IMR-90 (cell line): ENCODE measurements at regions not wholly inside any gene's neighbourhood (a gene's known extent, or its start where the extent isn't known, plus 50 kb on each side); places are given as distances from the start of the nearest gene placed in this dataset.

ENCODE experiments used
- ATAC-seq: fragments of 200-7000 bp; cut with Tn5 transposase; 2 replicates; pipeline ENCODE4 v1.9.1; 2020; ENCODE audit warnings: low read depth, mild to moderate bottlenecking, moderate library complexity
- BruUV-seq: library from RNA; stranded (reverse); fragments of 400-500 nt; replicated peaks from 2 replicates; lab custom pipeline; 2021; lab: Mats Ljungman, UMichigan
- CTCF ChIA-PET: fragments of 300-600 bp; formaldehyde crosslinking; extraction: SDS; loops from one replicate; lab custom pipeline; 2021; ENCODE audit warnings: antibody characterized with exemption; lab: Yijun Ruan, JAX
- POLR2A ChIA-PET: fragments of 300-600 bp; sonication (Branson Sonifier 250); formaldehyde crosslinking; loops from one replicate; lab custom pipeline; 2022; ENCODE audit warnings: antibody characterized with exemption; ENCODE audit not compliant: unreplicated experiment; lab: Charles Lee
- DNase-seq: peaks from one replicate; pipeline ENCODE4 v3.0.0; 2013
- H2AFZ ChIP-seq: replicated peaks from 2 replicates; pipeline ENCODE3; 2013; ENCODE audit warnings: low read length, mild to moderate bottlenecking; ENCODE audit not compliant: poor library complexity
- H2AK5ac ChIP-seq: 2 replicates; pipeline ENCODE4 v1.6.1; 2013; ENCODE audit warnings: low read depth, low read length, inconsistent platforms
- H2AK9ac ChIP-seq: replicated peaks from 2 replicates; pipeline ENCODE3; 2013; ENCODE audit warnings: mild to moderate bottlenecking, low read depth, low read length, moderate library complexity; ENCODE audit not compliant: poor library complexity
- H2BK120ac ChIP-seq: 2 replicates; pipeline ENCODE4 v1.6.1; 2013; ENCODE audit warnings: low read depth, low read length, inconsistent platforms
- H2BK15ac ChIP-seq: 3 replicates; pipeline ENCODE4 v1.6.1; 2013; ENCODE audit warnings: low read depth, low read length, inconsistent platforms
- H2BK20ac ChIP-seq: 2 replicates; pipeline ENCODE4 v1.6.1; 2013; ENCODE audit warnings: low read depth, mild to moderate bottlenecking, inconsistent platforms, low read length, moderate library complexity
- H2BK5ac ChIP-seq: 2 replicates; pipeline ENCODE4 v1.6.1; 2013; ENCODE audit warnings: mild to moderate bottlenecking, low read depth, low read length, inconsistent platforms; ENCODE audit not compliant: poor library complexity, severe bottlenecking
- H3K14ac ChIP-seq: replicated peaks from 2 replicates; pipeline ENCODE4 v1.6.1; 2013; ENCODE audit warnings: low read depth, low read length, inconsistent platforms
- H3K18ac ChIP-seq: 2 replicates; pipeline ENCODE4 v1.6.1; 2013; ENCODE audit warnings: low read depth, low read length, control low read depth
- H3K23ac ChIP-seq: 2 replicates; pipeline ENCODE4 v1.6.1; 2013; ENCODE audit warnings: low read depth, low read length, inconsistent platforms
- H3K27ac ChIP-seq: 2 replicates; pipeline ENCODE4 v1.5.1; 2013; ENCODE audit warnings: mild to moderate bottlenecking, control low read depth, low read length; ENCODE audit not compliant: insufficient read depth
- H3K27me3 ChIP-seq: 2 replicates; pipeline ENCODE4 v1.6.1; 2013; ENCODE audit warnings: low read length; ENCODE audit not compliant: control insufficient read depth, insufficient read depth
- H3K36me3 ChIP-seq: 2 replicates; pipeline ENCODE4 v1.6.1; 2013; ENCODE audit warnings: low read length, mixed read lengths; ENCODE audit not compliant: control insufficient read depth, insufficient read depth
- H3K4ac ChIP-seq: 2 replicates; pipeline ENCODE4 v1.6.1; 2013; ENCODE audit warnings: low read depth, low read length, inconsistent platforms
- H3K4me1 ChIP-seq: 2 replicates; pipeline ENCODE4 v1.6.1; 2013; ENCODE audit warnings: low read length, mixed read lengths; ENCODE audit not compliant: control insufficient read depth, insufficient read depth
- H3K4me2 ChIP-seq: 2 replicates; pipeline ENCODE4 v1.6.1; 2013; ENCODE audit warnings: low read depth, mild to moderate bottlenecking, control low read depth, low read length, moderate library complexity
- H3K4me3 ChIP-seq: 2 replicates; pipeline ENCODE4 v1.5.1; 2013; ENCODE audit warnings: low read depth, mild to moderate bottlenecking, control low read depth, low read length, moderate library complexity; ENCODE audit not compliant: insufficient read depth
- H3K56ac ChIP-seq: 2 replicates; pipeline ENCODE4 v1.6.1; 2013; ENCODE audit warnings: low read length, inconsistent platforms; ENCODE audit not compliant: insufficient read depth; ENCODE audit errors: extremely low read depth
- H3K79me1 ChIP-seq, 2 experiments: 2 replicates each; pipeline ENCODE4 v1.6.1; 2013; ENCODE audit warnings: low read length in 2 of 2, inconsistent platforms in 1 of 2, low read depth in 1 of 2
- H3K9ac ChIP-seq: 2 replicates; pipeline ENCODE4 v1.6.1; 2013; ENCODE audit warnings: low read depth, low read length, control low read depth
- H3K9me1 ChIP-seq: 2 replicates; pipeline ENCODE4 v1.6.1; 2013; ENCODE audit warnings: low read length, inconsistent platforms; ENCODE audit not compliant: insufficient read depth
- H3K9me3 ChIP-seq: 2 replicates; pipeline ENCODE4 v1.6.1; 2013; ENCODE audit warnings: low read length; ENCODE audit not compliant: control insufficient read depth, insufficient read depth
- H4K20me1 ChIP-seq: 2 replicates; pipeline ENCODE4 v1.6.1; 2013; ENCODE audit warnings: low read length, inconsistent platforms; ENCODE audit not compliant: insufficient read depth
- H4K5ac ChIP-seq: 2 replicates; pipeline ENCODE4 v1.6.1; 2013; ENCODE audit warnings: mild to moderate bottlenecking, low read depth, low read length, control low read depth
- H4K8ac ChIP-seq, 2 experiments: 2 replicates each; pipeline ENCODE4 v1.6.1; 2013; ENCODE audit warnings: low read depth in 2 of 2, low read length in 2 of 2, control low read depth in 1 of 2, inconsistent platforms in 1 of 2
- H4K91ac ChIP-seq: 2 replicates; pipeline ENCODE4 v1.6.1; 2013; ENCODE audit warnings: low read depth, low read length, inconsistent platforms; ENCODE audit not compliant: insufficient read depth
- BHLHE40 ChIP-seq: fragments of 150-350 bp; IDR thresholded peaks from 2 replicates; pipeline ENCODE4 v1.6.1; 2016; ENCODE audit warnings: mild to moderate bottlenecking, low read depth, low read length
- CHD1 ChIP-seq: IDR thresholded peaks from 2 replicates; pipeline ENCODE4 v1.6.1; 2012; ENCODE audit warnings: low read depth, low read length, improper control_type of control experiment
- CTCF ChIP-seq: conservative IDR thresholded peaks from 2 replicates; pipeline ENCODE4 v1.5.1; 2012; ENCODE audit warnings: mild to moderate bottlenecking, low read depth, low read length, improper control_type of control experiment
- FOS ChIP-seq: fragments of 150-350 bp; IDR thresholded peaks from 2 replicates; pipeline ENCODE4 v1.6.1; 2016; ENCODE audit warnings: low read depth, low read length
- MAFK ChIP-seq: IDR thresholded peaks from 2 replicates; pipeline ENCODE4 v1.6.1; 2012; ENCODE audit warnings: low read depth, low read length, improper control_type of control experiment
- MAZ ChIP-seq: IDR thresholded peaks from 2 replicates; pipeline ENCODE4 v1.6.1; 2012; ENCODE audit warnings: low read depth, mild to moderate bottlenecking, low read length, improper control_type of control experiment, moderate library complexity, borderline replicate concordance
- RFX5 ChIP-seq: IDR thresholded peaks from 2 replicates; pipeline ENCODE4 v1.8.0; 2012; ENCODE audit warnings: low read depth, mild to moderate bottlenecking, low read length, moderate library complexity
- dilution Hi-C: fragments of 300-500 bp; cut with HindIII; formaldehyde crosslinking; loops from one replicate; pipeline ENCODE4 v1.14.3; 2018; ENCODE audit warnings: low sequenced_read_pairs; ENCODE audit not compliant: unreplicated experiment
- in situ Hi-C: fragments of 300-500 bp; cut with MboI; formaldehyde crosslinking; loops from 3 replicates; pipeline ENCODE4 v1.14.3; 2019; ENCODE audit warnings: low sequenced_read_pairs, inconsistent platforms, mixed read lengths
- intact Hi-C: fragments of 100-400 bp; cut with micrococcal nuclease; formaldehyde crosslinking; loops from 2 replicates; pipeline ENCODE4 v1.10.0; 2022
- TF ChIP-seq, protein P1 (sequence below): fragments of 150-350 bp; IDR thresholded peaks from 2 replicates; pipeline ENCODE4 v1.6.1; 2016; ENCODE audit warnings: low read depth, mild to moderate bottlenecking, low read length, moderate library complexity, borderline replicate concordance

DNA sequence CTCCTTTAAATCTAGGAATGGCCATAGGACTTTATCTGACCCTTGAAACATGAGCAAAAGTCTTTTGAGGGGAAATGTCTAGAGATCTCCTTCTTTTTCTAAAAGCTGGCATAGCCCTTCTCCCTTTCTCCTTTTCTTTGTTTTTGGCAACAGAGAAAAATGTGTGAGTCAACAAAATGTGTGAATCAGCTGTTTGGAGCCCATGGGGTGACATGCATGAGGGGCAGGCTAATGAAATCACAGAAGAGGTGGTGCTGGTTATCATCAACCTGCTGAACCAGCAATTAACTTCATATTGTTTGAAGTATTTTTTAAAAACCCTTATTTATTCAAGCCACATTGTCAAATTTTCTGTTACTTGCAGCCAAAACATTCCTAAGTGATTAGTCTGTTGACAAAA lies 132.3 kb downstream of the CCDC59 start:
- CTCF ChIA-PET: no interaction called here
- H2BK5ac ChIP-seq: no peak overlapping the region
- H3K79me1 ChIP-seq: no peaks in the 10 kb centered on the region
- no peak overlapping the region for H4K5ac ChIP-seq
- H2BK120ac ChIP-seq: no peak overlapping the region
- no peaks in the 10 kb centered on the region for H4K20me1 ChIP-seq
- no peak overlapping the region for H3K4me2 ChIP-seq
- no peak overlapping the region for H2BK15ac ChIP-seq
- in situ Hi-C loops (no loop called here), dilution Hi-C loops (no loop called here), intact Hi-C loops (no loop called here)
- H3K14ac ChIP-seq: no peak overlapping the region
- no peak overlapping the region for H2BK20ac ChIP-seq
- ATAC-seq (no peak), DNase-seq (no peak)
- BruUV-seq: no TSS peak
- H3K4ac ChIP-seq: no peak overlapping the region
- H4K8ac ChIP-seq: no peak overlapping the region
- H3K18ac ChIP-seq: no peak overlapping the region
- peaks cover 6% of the 10 kb centered on the region for H3K9me3 ChIP-seq
- no peaks in the 10 kb centered on the region for H3K9me1 ChIP-seq
- H3K36me3 ChIP-seq: no peaks in the 10 kb centered on the region
- H3K4me1 ChIP-seq: no peaks in the 10 kb centered on the region
- no peak overlapping the region for H2AK5ac ChIP-seq
- TF ChIP-seq BHLHE40: no peak
- no peak for TF ChIP-seq CHD1
- no peak for TF ChIP-seq FOS
- TF ChIP-seq MAZ: no peak
- no peak for TF ChIP-seq MAFK
- no peak for TF ChIP-seq CTCF
- TF ChIP-seq RFX5: no peak
- TF ChIP-seq, protein P1, sequence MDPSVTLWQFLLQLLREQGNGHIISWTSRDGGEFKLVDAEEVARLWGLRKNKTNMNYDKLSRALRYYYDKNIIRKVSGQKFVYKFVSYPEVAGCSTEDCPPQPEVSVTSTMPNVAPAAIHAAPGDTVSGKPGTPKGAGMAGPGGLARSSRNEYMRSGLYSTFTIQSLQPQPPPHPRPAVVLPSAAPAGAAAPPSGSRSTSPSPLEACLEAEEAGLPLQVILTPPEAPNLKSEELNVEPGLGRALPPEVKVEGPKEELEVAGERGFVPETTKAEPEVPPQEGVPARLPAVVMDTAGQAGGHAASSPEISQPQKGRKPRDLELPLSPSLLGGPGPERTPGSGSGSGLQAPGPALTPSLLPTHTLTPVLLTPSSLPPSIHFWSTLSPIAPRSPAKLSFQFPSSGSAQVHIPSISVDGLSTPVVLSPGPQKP: no peak
- no peak overlapping the region for H3K56ac ChIP-seq
- H4K91ac ChIP-seq: no peak overlapping the region
- no peak overlapping the region for H3K4me3 ChIP-seq
- H2AK9ac ChIP-seq: no peak overlapping the region
- no peak overlapping the region for H2AFZ ChIP-seq
- H3K23ac ChIP-seq: no peak overlapping the region
- H3K9ac ChIP-seq: no peak overlapping the region
- POLR2A ChIA-PET: no interaction called here
- H3K27ac ChIP-seq: no peak overlapping the region
- no peaks in the 10 kb centered on the region for H3K27me3 ChIP-seq
